A549 (cell line): ENCODE measurements at regions not wholly inside any gene's neighbourhood (a gene's known extent, or its start where the extent isn't known, plus 50 kb on each side); places are given as distances from the start of the nearest gene placed in this dataset.

ENCODE experiments used
- CBX2 ChIP-seq: fragments of 200-600 bp; sonication (generic); IDR thresholded peaks from 2 replicates; pipeline ENCODE4 v1.6.1; 2016; ENCODE audit warnings: low read depth, mild to moderate bottlenecking, borderline replicate concordance
- CTCF ChIP-seq: fragments of >200 bp; sonication (Bioruptor Twin); formaldehyde crosslinking; IDR thresholded peaks from 3 replicates; pipeline ENCODE4 v1.5.1; 2016
- EHMT2 ChIP-seq: fragments of 200-600 bp; sonication (generic); IDR thresholded peaks from 2 replicates; pipeline ENCODE4 v1.6.1; 2016; ENCODE audit warnings: antibody characterized with exemption, low read depth, mild to moderate bottlenecking, moderate library complexity
- JUN ChIP-seq, 2 experiments: fragments of >200 bp; sonication (Bioruptor Twin); formaldehyde crosslinking; IDR thresholded peaks; 2 replicates in 1 of 2; 3 replicates in 1 of 2; pipeline ENCODE4 v1.6.1; 2016 to 2017
- MAX ChIP-seq: IDR thresholded peaks from 2 replicates; pipeline ENCODE4 v1.6.1; 2012
- MAZ ChIP-seq: fragments of 150-350 bp; IDR thresholded peaks from 2 replicates; pipeline ENCODE4 v1.6.1; 2014; ENCODE audit warnings: antibody characterized with exemption, low read depth, low read length, borderline replicate concordance
- POLR2A ChIP-seq: IDR thresholded peaks from 2 replicates; pipeline ENCODE4 v1.6.1; 2012; ENCODE audit warnings: mild to moderate bottlenecking, low read length
- SMC3 ChIP-seq: fragments of >200 bp; sonication (Bioruptor Twin); formaldehyde crosslinking; IDR thresholded peaks from 3 replicates; pipeline ENCODE4 v1.6.1; 2018; ENCODE audit warnings: inconsistent platforms
- TP53 ChIP-seq: fragments of 250-450 bp; sonication (Bioruptor Pico); IDR thresholded peaks from 2 replicates; pipeline ENCODE4 v1.5.0; 2021; ENCODE audit warnings: mild to moderate bottlenecking, moderate library complexity

GRCh38 chr17:13756763-13757162 lies 155.0 kb upstream of the HS3ST3A1 start:
- TF ChIP-seq CTCF (no peak), TP53 (CRISPR knock-in tag) (no peak), MAZ (no peak), POLR2A (no peak), EHMT2 (no peak), CBX2 (no peak), SMC3 (no peak), JUN (IDR thresholded peaks at IDR 0.05) (no peak), MAX (no peak)
